T-helper 1 cell (primary cell): ENCODE measurements at regions not wholly inside any gene's neighbourhood (a gene's known extent, or its start where the extent isn't known, plus 50 kb on each side); places are given as distances from the start of the nearest gene placed in this dataset.

Source experiments
- DNase-seq, 5 donors: peaks; one replicate each; pipeline ENCODE4 v3.0.0-alpha.2; 2012 to 2020

- DNase-seq, result no peak
Observed at GRCh38 chr21:23316190-23316589, 2291.1 kb downstream of the MRPL39 start.

DNA sequence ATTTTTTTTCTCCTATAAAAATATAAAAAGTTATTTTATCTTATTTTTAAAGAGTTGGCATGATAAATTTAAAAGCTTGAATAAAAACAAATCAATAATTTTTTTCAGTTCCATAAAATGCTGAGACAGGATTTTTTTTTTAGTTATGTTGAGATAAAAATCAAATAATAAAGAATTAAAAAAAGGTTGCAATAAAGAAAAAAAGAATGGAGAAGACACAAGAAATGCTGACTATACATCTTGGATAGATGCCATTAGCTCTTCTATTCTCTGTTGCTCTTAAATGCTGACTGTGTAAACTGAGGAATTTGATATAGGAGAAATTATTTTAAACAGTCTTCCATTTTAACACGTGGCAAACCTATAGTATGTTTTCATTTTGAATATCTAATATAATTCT, 2298.5 kb downstream of the MRPL39 start:
- no peak for DNase-seq

DNA sequence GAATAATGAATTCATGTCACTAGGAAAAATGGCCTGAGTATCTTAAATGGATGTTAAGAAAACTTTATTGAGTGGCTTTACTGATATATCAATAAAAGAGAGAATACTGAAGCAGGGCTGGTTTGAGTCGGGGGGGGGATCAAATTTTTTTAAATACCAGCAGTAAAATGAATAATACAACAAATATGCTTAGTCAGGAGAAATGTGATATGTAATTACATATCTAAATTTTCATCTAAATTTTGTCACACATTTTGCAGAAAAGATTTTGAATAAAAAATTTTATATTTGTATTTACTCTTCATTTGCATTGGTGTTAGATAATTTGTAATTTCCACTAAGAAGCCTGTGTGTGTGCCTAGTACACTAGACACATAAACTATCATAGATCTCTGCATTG, 2300.2 kb downstream of the MRPL39 start:
- no peak for DNase-seq

- DNase-seq, result no peak
Observed at GRCh38 chr21:23292292-23292691, 2294.1 kb downstream of the NCAM2 start.

DNA sequence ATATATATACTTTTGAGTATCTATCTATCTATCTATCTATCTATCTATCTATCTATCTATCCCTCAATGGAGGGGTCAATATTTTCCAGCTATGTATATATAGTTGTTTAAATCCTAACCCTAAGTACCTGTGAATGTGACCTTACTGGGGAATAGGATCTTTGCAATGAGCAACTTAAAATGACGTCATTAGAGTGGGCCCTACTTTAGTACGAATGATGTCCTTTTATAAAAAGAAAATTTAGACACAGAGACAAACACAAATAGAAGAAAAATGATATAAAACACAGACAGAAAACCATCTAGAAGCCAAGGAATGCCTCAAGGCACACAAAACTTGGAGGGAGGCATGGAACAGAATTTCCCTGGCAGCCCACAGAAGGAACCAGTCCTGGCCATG, 2283.7 kb downstream of the NCAM2 start:
- DNase-seq, result no peak

DNA sequence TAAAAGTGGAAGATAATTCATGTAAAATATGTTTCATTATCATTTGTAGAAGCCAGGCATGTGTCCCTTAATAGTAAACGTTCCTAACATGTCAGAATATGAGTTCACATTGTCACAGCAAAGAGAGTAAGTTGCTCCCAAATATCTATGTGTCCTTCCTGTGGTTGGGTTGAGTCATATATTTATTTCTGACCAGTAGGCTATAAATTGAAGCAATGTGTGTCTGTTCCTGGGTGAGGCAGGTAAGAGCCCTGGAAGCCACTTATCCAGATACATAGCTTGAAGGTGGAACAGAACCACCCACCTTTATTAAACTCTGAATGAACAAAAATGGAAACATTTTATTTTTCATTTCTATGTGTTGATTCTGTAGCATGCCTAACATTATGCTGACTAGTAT, 2251.6 kb downstream of the NCAM2 start:
- DNase-seq, result no peak

DNA sequence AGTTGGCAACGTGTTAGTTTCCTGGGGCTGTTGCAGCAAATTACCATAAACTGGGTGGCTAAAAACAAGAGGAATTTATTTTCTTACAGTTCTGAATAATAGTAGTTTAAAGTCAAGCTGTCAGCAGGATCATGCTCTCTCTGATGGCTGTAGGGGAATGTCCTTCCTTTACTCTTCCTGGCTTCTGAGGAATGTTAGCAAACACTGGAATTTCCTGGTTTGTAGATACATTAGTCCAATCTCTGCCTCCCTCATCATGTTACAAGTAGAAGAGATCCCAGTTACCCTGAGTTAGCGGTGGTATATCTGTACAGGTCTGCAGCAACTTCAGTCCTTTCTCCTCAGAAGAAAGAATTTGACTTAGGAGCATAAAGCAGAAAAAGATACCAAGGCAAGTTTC, 2249.1 kb downstream of the NCAM2 start:
- no peak for DNase-seq

GRCh38 chr21:23245255-23245654, 2247.0 kb downstream of the NCAM2 start:
- DNase-seq, result no peak

- no peak for DNase-seq
Observed at GRCh38 chr21:23223882-23224281, 2225.7 kb downstream of the NCAM2 start.

DNA sequence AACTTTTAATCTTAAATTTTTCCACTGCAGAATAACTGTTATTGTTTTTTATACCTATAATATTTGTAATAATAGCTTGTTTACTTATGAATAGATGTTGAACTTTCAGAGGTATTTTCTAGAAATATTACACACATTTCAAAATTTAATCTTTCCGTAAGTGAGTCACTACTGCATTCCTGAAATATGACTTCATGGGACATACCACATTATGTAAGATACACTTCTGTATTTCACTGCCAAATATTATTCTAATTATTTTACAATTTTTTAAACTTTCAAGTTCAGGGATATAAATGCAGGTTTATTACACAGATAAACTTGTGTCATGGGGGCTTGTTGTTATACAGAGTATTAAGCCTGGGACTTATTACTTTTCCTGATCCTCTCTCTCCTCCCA, 2220.5 kb downstream of the NCAM2 start:
- DNase-seq, result no peak

DNA sequence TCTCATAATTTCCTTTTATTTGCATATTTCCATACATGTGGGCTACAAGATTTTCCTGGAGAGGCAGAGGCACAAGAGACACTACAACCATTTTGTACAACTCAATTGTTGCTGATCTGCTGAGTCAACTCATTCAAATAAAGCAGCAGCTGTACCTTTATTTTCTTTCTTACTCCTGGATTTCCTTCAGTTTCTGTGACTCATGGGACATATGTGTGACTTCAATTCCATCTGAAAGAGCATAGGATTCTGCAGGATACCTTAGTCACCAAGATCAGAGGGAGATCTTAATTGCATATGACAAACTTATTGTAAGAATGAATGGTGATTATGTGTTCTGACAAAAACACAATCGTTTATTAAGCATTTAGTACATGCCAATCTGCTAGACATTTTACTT, 2219.4 kb downstream of the NCAM2 start:
- DNase-seq, result no peak

DNA sequence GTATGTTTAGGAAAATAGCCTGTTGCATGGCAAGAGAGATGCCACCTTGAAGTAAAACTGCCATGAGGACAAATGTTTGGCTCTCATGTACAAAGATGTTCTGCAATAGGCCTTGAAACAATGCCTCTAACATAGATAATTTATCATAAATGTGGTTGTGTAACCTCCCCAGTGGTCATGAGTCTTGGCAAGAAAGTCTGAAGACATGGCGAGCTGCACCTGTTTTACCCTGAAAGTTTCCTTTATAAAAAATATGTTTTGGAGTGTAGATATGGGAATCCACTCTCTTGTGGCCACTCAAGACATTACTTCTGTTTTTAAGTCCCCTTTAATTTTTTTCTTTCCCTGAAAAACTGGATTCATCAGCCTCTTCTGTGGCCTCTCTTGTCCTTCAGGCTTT, 2217.1 kb downstream of the NCAM2 start:
- DNase-seq, result no peak
